Thoracic aorta (tissue), 2 donors: ENCODE measurements at regions not wholly inside any gene's neighbourhood (a gene's known extent, or its start where the extent isn't known, plus 50 kb on each side); places are given as distances from the start of the nearest gene placed in this dataset.

Experiments
- ATAC-seq: fragments of 150-250 bp; one replicate; pipeline ENCODE4 v1.8.0; 2017; ENCODE audit warnings: low read depth; ENCODE audit not compliant: insufficient number of reproducible peaks, low FRiP score
- DNase-seq: peaks from one replicate; pipeline ENCODE4 v3.0.0-alpha.2; 2020; ENCODE audit warnings: low spot score
- H3K27ac ChIP-seq, 2 donors: fragments of 200-600 bp; sonication (generic); 1 replicate in 1 of 2; 2 replicates in 1 of 2; pipeline ENCODE4 v1.5.1; 2016; ENCODE audit warnings: mild to moderate bottlenecking in 2 of 2, moderate library complexity in 2 of 2
- H3K27me3 ChIP-seq: fragments of 200-600 bp; sonication (generic); replicated peaks from 2 replicates; pipeline ENCODE4 v1.6.0; 2016; ENCODE audit warnings: mild to moderate bottlenecking; ENCODE audit not compliant: insufficient read depth
- H3K36me3 ChIP-seq: fragments of 200-600 bp; sonication (generic); one replicate; pipeline ENCODE4 v1.5.1; 2016
- H3K4me1 ChIP-seq, 2 donors: fragments of 200-600 bp; sonication (generic); 1 replicate in 1 of 2; 2 replicates in 1 of 2; pipeline versions ENCODE4 v1.5.1 to v1.6.0; 2016; ENCODE audit warnings: low read depth in 2 of 2, mild to moderate bottlenecking in 1 of 2; ENCODE audit not compliant: control insufficient read depth in 1 of 2
- H3K4me3 ChIP-seq: fragments of 200-600 bp; sonication (generic); 2 replicates; pipeline ENCODE4 v1.5.1; 2016; ENCODE audit warnings: mild to moderate bottlenecking
- H3K9me3 ChIP-seq: fragments of 200-600 bp; sonication (generic); 2 replicates; pipeline ENCODE4 v1.5.1; 2016
- CTCF ChIP-seq: fragments of 200-600 bp; sonication (generic); IDR thresholded peaks from one replicate; pipeline ENCODE4 v1.5.1; 2019; ENCODE audit warnings: antibody characterized with exemption

GRCh38 chr4:138050601-138051000 is 191.5 kb downstream of the SLC7A11 start:
- TF ChIP-seq CTCF = no peak
- Histone ChIP-seq H3K4me3 (no peak overlapping the region), H3K36me3 (no peaks in the 10 kb centered on the region), H3K27me3 (no peaks in the 10 kb centered on the region), H3K9me3 (no peaks in the 10 kb centered on the region), H3K4me1 (peaks cover 6 to 18% of the 10 kb centered on the region in 2 donors), H3K27ac (no peak overlapping the region)
- no peak for ATAC-seq
- no peak for DNase-seq

- Histone ChIP-seq H3K4me1 (peaks cover 6 to 13% of the 10 kb centered on the region in 2 donors), H3K27me3 (no peaks in the 10 kb centered on the region), H3K9me3 (no peaks in the 10 kb centered on the region), H3K4me3 (no peak overlapping the region), H3K36me3 (no peaks in the 10 kb centered on the region), H3K27ac (no peak overlapping the region)
- ATAC-seq (no peak), DNase-seq (no peak)
- no peak for TF ChIP-seq CTCF
Observed at GRCh38 chr4:138049355-138049754, 192.8 kb downstream of the SLC7A11 start.

- Histone ChIP-seq H3K4me1 (no peaks in the 10 kb centered on the region), H3K36me3 (no peaks in the 10 kb centered on the region), H3K9me3 (no peaks in the 10 kb centered on the region), H3K27me3 (no peaks in the 10 kb centered on the region), H3K4me3 (no peak overlapping the region), H3K27ac (no peak overlapping the region)
- ATAC-seq (no peak), DNase-seq (no peak)
- no peak for TF ChIP-seq CTCF
Observed at GRCh38 chr4:138047290-138047689, 194.9 kb downstream of the SLC7A11 start.

GRCh38 chr4:138045036-138045435 is 197.1 kb downstream of the SLC7A11 start:
- Histone ChIP-seq H3K36me3 (no peaks in the 10 kb centered on the region), H3K27ac (no peak overlapping the region), H3K4me1 (no peaks in the 10 kb centered on the region), H3K4me3 (no peak overlapping the region), H3K27me3 (no peaks in the 10 kb centered on the region), H3K9me3 (no peaks in the 10 kb centered on the region)
- no peak for TF ChIP-seq CTCF
- ATAC-seq (no peak), DNase-seq (no peak)

GRCh38 chr4:138039010-138039409 is 203.1 kb downstream of the SLC7A11 start:
- no peak for ATAC-seq
- H3K4me3 ChIP-seq = no peak overlapping the region
- H3K9me3 ChIP-seq = no peaks in the 10 kb centered on the region
- no peak overlapping the region for H3K27ac ChIP-seq
- no peak for TF ChIP-seq CTCF
- no peaks in the 10 kb centered on the region for H3K27me3 ChIP-seq
- no peak for DNase-seq
- no peaks in the 10 kb centered on the region for H3K36me3 ChIP-seq
- H3K4me1 ChIP-seq = no peaks in the 10 kb centered on the region
